ENCODE measurements at regions not wholly inside any gene's neighbourhood (a gene's known extent, or its start where the extent isn't known, plus 50 kb on each side); places are given as distances from the start of the nearest gene placed in this dataset.

- no peak for ATAC-seq
- no peak for TF ChIP-seq ZNF565 (CRISPR knock-in tag; conservative IDR thresholded peaks at IDR 0.05; ENCODE audit: low read depth)
- no peak for TF ChIP-seq PATZ1 (CRISPR knock-in tag; IDR thresholded peaks at IDR 0.05; ENCODE audit: borderline replicate concordance)
- no peak for TF ChIP-seq GLIS3 (CRISPR knock-in tag; IDR thresholded peaks at IDR 0.05)
- no peak for TF ChIP-seq ZNF70 (CRISPR knock-in tag; IDR thresholded peaks at IDR 0.05)
- TF ChIP-seq TCF4 (CRISPR knock-in tag; IDR thresholded peaks at IDR 0.05; ENCODE audit: borderline replicate concordance), result no peak
- no peak for TF ChIP-seq ZFP3 (CRISPR knock-in tag; IDR thresholded peaks at IDR 0.05)
- TF ChIP-seq RARB (CRISPR knock-in tag; IDR thresholded peaks at IDR 0.05), result no peak
- TF ChIP-seq TSHZ2 (CRISPR knock-in tag; IDR thresholded peaks at IDR 0.05), result no peak
- no peak for TF ChIP-seq ARNTL (CRISPR knock-in tag; IDR thresholded peaks at IDR 0.05; ENCODE audit: borderline replicate concordance, low read depth)
- TF ChIP-seq OSR1 (CRISPR knock-in tag; IDR thresholded peaks at IDR 0.05), result no peak
- no peak for TF ChIP-seq SNAI2 (CRISPR knock-in tag; IDR thresholded peaks at IDR 0.05)
- no peak for TF ChIP-seq BACH2 (CRISPR knock-in tag; IDR thresholded peaks at IDR 0.05; ENCODE audit: borderline replicate concordance)
- no peak for TF ChIP-seq POU6F1 (CRISPR knock-in tag; IDR thresholded peaks at IDR 0.05; ENCODE audit: borderline replicate concordance, low read depth)
- TF ChIP-seq ZFP30 (CRISPR knock-in tag; IDR thresholded peaks at IDR 0.05), result no peak
- no peak for TF ChIP-seq CSDC2 (CRISPR knock-in tag; IDR thresholded peaks at IDR 0.05)
- no peak for TF ChIP-seq ZNF8 (CRISPR knock-in tag; IDR thresholded peaks at IDR 0.05)
- TF ChIP-seq ESRRG (CRISPR knock-in tag; IDR thresholded peaks at IDR 0.05), result no peak
- TF ChIP-seq ZC3H10 (CRISPR knock-in tag; IDR thresholded peaks at IDR 0.05), result no peak
Measured at GRCh38 chr21:35461700-35462099, 412.6 kb upstream of the RUNX1 start.

- TF ChIP-seq CSRNP3 (CRISPR knock-in tag; IDR thresholded peaks at IDR 0.05), result no peak
- no peak for TF ChIP-seq ESRRG (CRISPR knock-in tag; IDR thresholded peaks at IDR 0.05)
- no peak for TF ChIP-seq ZFP3 (CRISPR knock-in tag; IDR thresholded peaks at IDR 0.05)
- no peak for TF ChIP-seq TSHZ2 (CRISPR knock-in tag; IDR thresholded peaks at IDR 0.05)
- TF ChIP-seq CSDC2 (CRISPR knock-in tag; IDR thresholded peaks at IDR 0.05), result no peak
- no peak for TF ChIP-seq TCF4 (CRISPR knock-in tag; IDR thresholded peaks at IDR 0.05; ENCODE audit: borderline replicate concordance)
- no peak for TF ChIP-seq RARB (CRISPR knock-in tag; IDR thresholded peaks at IDR 0.05)
- TF ChIP-seq PATZ1 (CRISPR knock-in tag; IDR thresholded peaks at IDR 0.05; ENCODE audit: borderline replicate concordance), result no peak
- no peak for TF ChIP-seq ZFP30 (CRISPR knock-in tag; IDR thresholded peaks at IDR 0.05)
- no peak for TF ChIP-seq PPARA (CRISPR knock-in tag; IDR thresholded peaks at IDR 0.05; ENCODE audit: borderline replicate concordance)
- no peak for TF ChIP-seq TOX (CRISPR knock-in tag; IDR thresholded peaks at IDR 0.05; ENCODE audit: borderline replicate concordance)
- no peak for TF ChIP-seq POU6F1 (CRISPR knock-in tag; IDR thresholded peaks at IDR 0.05; ENCODE audit: borderline replicate concordance, low read depth)
- no peak for TF ChIP-seq ARNTL (CRISPR knock-in tag; IDR thresholded peaks at IDR 0.05; ENCODE audit: borderline replicate concordance, low read depth)
- TF ChIP-seq CREB5 (CRISPR knock-in tag; IDR thresholded peaks at IDR 0.05; ENCODE audit: low read depth), result no peak
- TF ChIP-seq GLIS3 (CRISPR knock-in tag; IDR thresholded peaks at IDR 0.05), result no peak
- TF ChIP-seq ZNF565 (CRISPR knock-in tag; conservative IDR thresholded peaks at IDR 0.05; ENCODE audit: low read depth), result no peak
- no peak for ATAC-seq
Measured at GRCh38 chr21:35460441-35460840, 411.3 kb upstream of the RUNX1 start.

Data from SK-N-SH treated with all-trans-retinoic acid at 6 μM for 48 hours (cell line).